Endodermal cell (in vitro differentiated cells): ENCODE measurements at regions not wholly inside any gene's neighbourhood (a gene's known extent, or its start where the extent isn't known, plus 50 kb on each side); places are given as distances from the start of the nearest gene placed in this dataset.

Experiments used
- DNase-seq: peaks from one replicate; pipeline ENCODE4 v3.0.0-alpha.2; 2017
- H3K27ac ChIP-seq: 2 replicates; pipeline ENCODE4 v1.5.1; 2013; ENCODE audit warnings: mild to moderate bottlenecking, low read depth, low read length, moderate library complexity
- H3K27me3 ChIP-seq: 2 replicates; pipeline ENCODE4 v1.6.1; 2013; ENCODE audit warnings: mild to moderate bottlenecking, low read length, moderate library complexity; ENCODE audit not compliant: insufficient read depth, control insufficient read depth, poor library complexity, severe bottlenecking
- H3K36me3 ChIP-seq: 2 replicates; pipeline ENCODE4 v1.7.0; 2013; ENCODE audit warnings: mild to moderate bottlenecking, low read length, moderate library complexity; ENCODE audit not compliant: control insufficient read depth, insufficient read depth
- H3K4me1 ChIP-seq: one replicate; pipeline ENCODE4 v1.7.0; 2013; ENCODE audit warnings: low read length; ENCODE audit not compliant: control insufficient read depth, insufficient read depth
- H3K4me3 ChIP-seq: 2 replicates; pipeline ENCODE4 v1.5.1; 2013; ENCODE audit warnings: mild to moderate bottlenecking, low read length, moderate library complexity
- H3K9ac ChIP-seq: 2 replicates; pipeline ENCODE4 v1.6.1; 2013; ENCODE audit warnings: mild to moderate bottlenecking, low read length, moderate library complexity; ENCODE audit not compliant: poor library complexity, severe bottlenecking; ENCODE audit errors: extremely low read depth
- H3K9me3 ChIP-seq: 2 replicates; pipeline ENCODE4 v1.6.1; 2013; ENCODE audit warnings: mild to moderate bottlenecking, low read length, moderate library complexity; ENCODE audit not compliant: control insufficient read depth
- H3K27ac Mint-ChIP-seq: 2 replicates; pipeline ENCODE4 v1.8.0; 2020; ENCODE audit warnings: mixed read lengths
- H3K27me3 Mint-ChIP-seq: 2 replicates; pipeline ENCODE4 v1.8.0; 2021; ENCODE audit warnings: mild to moderate bottlenecking, mixed read lengths; ENCODE audit not compliant: insufficient read depth
- H3K36me3 Mint-ChIP-seq: 2 replicates; pipeline ENCODE4 v1.8.0; 2020; ENCODE audit warnings: low read depth, mixed read lengths
- H3K4me1 Mint-ChIP-seq: 2 replicates; pipeline ENCODE4 v1.8.0; 2020; ENCODE audit warnings: mixed read lengths
- H3K4me3 Mint-ChIP-seq: 2 replicates; pipeline ENCODE4 v1.8.0; 2020; ENCODE audit warnings: mild to moderate bottlenecking, moderate library complexity, mixed read lengths
- H3K9me3 Mint-ChIP-seq: 2 replicates; pipeline ENCODE4 v1.8.0; 2020; ENCODE audit warnings: mild to moderate bottlenecking, mixed read lengths
- WGBS, 2 experiments: methylation state at CpG; one replicate each; pipeline versions ENCODE4 v1.1.5 to v1.1.7; 2013; ENCODE audit warnings: missing lambda C conversion rate in 2 of 2, mixed read lengths in 1 of 2; ENCODE audit not compliant: insufficient coverage in 1 of 2, insufficient read length in 1 of 2; 5-methylcytosine and 5-hydroxymethylcytosine counted together
- TF ChIP-seq, protein P1 (sequence below): fragments of 200-600 bp; sonication (generic); conservative IDR thresholded peaks from 2 replicates; pipeline ENCODE4 v1.5.0; 2021; ENCODE audit warnings: antibody characterized with exemption, mild to moderate bottlenecking

DNA sequence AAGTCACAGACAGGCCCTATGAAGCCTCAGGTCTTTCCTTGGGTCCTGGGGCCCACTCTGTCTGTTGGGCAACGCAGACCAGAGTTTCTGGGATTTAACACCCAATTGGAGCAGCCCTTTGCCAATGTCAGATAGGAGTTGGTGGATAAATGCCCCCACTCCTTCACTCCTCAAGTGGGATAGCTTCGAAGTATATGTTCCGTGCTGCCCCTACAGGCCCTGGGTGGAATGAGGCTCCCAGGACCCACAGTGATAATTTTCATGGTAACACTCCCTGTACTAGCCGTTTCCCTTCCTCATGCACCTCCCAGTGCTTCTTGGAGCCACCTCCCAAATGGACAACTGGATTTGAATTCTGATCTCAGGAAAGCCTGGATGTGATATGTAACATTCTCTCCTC is 145.4 kb downstream of the FOXA2 start:
- Mint-ChIP-seq H3K27me3 (peaks cover 5% of the 10 kb centered on the region), H3K27ac (no peak overlapping the region), H3K9me3 (peaks cover 8% of the 10 kb centered on the region), H3K4me1 (peaks cover 8% of the 10 kb centered on the region), H3K4me3 (no peak overlapping the region), H3K36me3 (no peaks in the 10 kb centered on the region)
- H3K27me3 ChIP-seq = no peaks in the 10 kb centered on the region
- H3K9ac ChIP-seq = no peak overlapping the region
- TF ChIP-seq, protein P1, sequence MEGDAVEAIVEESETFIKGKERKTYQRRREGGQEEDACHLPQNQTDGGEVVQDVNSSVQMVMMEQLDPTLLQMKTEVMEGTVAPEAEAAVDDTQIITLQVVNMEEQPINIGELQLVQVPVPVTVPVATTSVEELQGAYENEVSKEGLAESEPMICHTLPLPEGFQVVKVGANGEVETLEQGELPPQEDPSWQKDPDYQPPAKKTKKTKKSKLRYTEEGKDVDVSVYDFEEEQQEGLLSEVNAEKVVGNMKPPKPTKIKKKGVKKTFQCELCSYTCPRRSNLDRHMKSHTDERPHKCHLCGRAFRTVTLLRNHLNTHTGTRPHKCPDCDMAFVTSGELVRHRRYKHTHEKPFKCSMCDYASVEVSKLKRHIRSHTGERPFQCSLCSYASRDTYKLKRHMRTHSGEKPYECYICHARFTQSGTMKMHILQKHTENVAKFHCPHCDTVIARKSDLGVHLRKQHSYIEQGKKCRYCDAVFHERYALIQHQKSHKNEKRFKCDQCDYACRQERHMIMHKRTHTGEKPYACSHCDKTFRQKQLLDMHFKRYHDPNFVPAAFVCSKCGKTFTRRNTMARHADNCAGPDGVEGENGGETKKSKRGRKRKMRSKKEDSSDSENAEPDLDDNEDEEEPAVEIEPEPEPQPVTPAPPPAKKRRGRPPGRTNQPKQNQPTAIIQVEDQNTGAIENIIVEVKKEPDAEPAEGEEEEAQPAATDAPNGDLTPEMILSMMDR = peak; percentile 70
- peaks cover 10% of the 10 kb centered on the region for H3K9me3 ChIP-seq
- H3K27ac ChIP-seq = no peak overlapping the region
- no peaks in the 10 kb centered on the region for H3K36me3 ChIP-seq
- DNase-seq = peak; percentile 70
- H3K4me3 ChIP-seq = no peak overlapping the region
- peaks cover 4% of the 10 kb centered on the region for H3K4me1 ChIP-seq
- WGBS, 2 experiments = 83% methylated on average over 2 to 4 of the region's 4 CpGs

DNA sequence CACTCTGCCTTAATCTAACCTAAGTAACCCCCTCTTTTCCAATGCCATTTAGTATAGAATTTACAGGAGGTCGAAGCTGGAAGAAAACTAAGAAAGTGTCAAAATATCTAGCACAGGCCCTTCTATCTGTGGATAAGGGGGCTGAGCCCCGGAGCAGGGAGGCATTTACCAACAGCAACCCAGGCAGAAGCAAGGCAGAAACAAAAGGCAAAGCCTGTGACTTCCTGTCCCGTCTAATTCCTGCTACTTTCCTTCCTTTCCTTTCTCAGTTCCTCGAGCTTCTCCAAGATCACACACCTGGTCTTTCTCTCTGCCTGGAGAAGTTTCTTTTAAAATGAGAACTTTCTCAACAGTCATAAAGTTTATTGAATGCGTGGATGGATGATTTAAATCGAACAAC is 146.0 kb downstream of the FOXA2 start:
- Histone ChIP-seq H3K9me3 (peaks cover 15% of the 10 kb centered on the region), H3K27me3 (no peaks in the 10 kb centered on the region), H3K36me3 (no peaks in the 10 kb centered on the region), H3K27ac (no peak overlapping the region), H3K4me3 (no peak overlapping the region), H3K4me1 (peaks cover 4% of the 10 kb centered on the region), H3K9ac (no peak overlapping the region)
- H3K9me3 Mint-ChIP-seq = peaks cover 11% of the 10 kb centered on the region
- WGBS, 2 experiments = 66 to 71% methylated on average over 2 to 4 of the region's 6 CpGs
- H3K27me3 Mint-ChIP-seq = peaks cover 8% of the 10 kb centered on the region
- no peaks in the 10 kb centered on the region for H3K36me3 Mint-ChIP-seq
- no peak overlapping the region for H3K4me3 Mint-ChIP-seq
- peaks cover 8% of the 10 kb centered on the region for H3K4me1 Mint-ChIP-seq
- no peak for DNase-seq
- TF ChIP-seq, protein P1 = no peak
- no peak overlapping the region for H3K27ac Mint-ChIP-seq

DNA sequence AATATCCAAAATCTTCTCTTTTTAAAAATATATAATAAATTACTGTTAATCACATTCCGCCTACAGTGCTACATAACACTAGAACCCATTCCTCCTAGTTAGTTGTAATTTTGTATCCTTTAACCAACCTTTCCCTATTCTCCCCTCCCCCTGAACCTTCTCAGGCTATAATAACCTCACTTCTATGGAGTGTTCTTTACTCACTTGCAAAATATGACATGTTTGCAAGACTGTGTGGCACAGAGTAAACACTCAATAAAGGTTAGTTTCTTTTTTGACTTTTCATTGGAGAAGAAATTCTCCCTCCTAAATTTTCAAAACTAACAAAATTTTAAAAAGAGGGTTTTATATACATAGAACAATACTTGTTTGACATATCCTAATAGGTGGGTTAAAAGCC is 147.0 kb downstream of the FOXA2 start:
- WGBS, 2 experiments = 100% methylated on average over 1 of the region's 1 CpG; no CpG with 5 or more reads in 1 of the 2 experiments
- H3K4me3 Mint-ChIP-seq = no peak overlapping the region
- H3K36me3 ChIP-seq = no peaks in the 10 kb centered on the region
- no peak overlapping the region for H3K27ac Mint-ChIP-seq
- TF ChIP-seq, protein P1 = no peak
- no peaks in the 10 kb centered on the region for H3K36me3 Mint-ChIP-seq
- H3K4me1 ChIP-seq = peaks cover 4% of the 10 kb centered on the region
- H3K9me3 ChIP-seq = peaks cover 15% of the 10 kb centered on the region
- no peak overlapping the region for H3K27ac ChIP-seq
- no peak overlapping the region for H3K4me3 ChIP-seq
- DNase-seq = no peak
- H3K4me1 Mint-ChIP-seq = peaks cover 12% of the 10 kb centered on the region
- H3K9me3 Mint-ChIP-seq = peaks cover 11% of the 10 kb centered on the region
- H3K27me3 Mint-ChIP-seq = peaks cover 16% of the 10 kb centered on the region
- no peaks in the 10 kb centered on the region for H3K27me3 ChIP-seq
- H3K9ac ChIP-seq = no peak overlapping the region
